ENCODE measurements at regions not wholly inside any gene's neighbourhood (a gene's known extent, or its start where the extent isn't known, plus 50 kb on each side); places are given as distances from the start of the nearest gene placed in this dataset.

GRCh38 chr12:61531195-61531594 is 729.0 kb upstream of the USP15 start:
- no peaks in the 10 kb centered on the region for H3F3A ChIP-seq (ENCODE audit: insufficient read depth, low read depth)
- H3K9me3 ChIP-seq (ENCODE audit: insufficient read depth, low read depth): no peaks in the 10 kb centered on the region
- BruUV-seq (replicated peaks): no TSS peak
- H3K27ac ChIP-seq: no peak overlapping the region
- no peaks in the 10 kb centered on the region for H4K20me1 ChIP-seq (ENCODE audit: insufficient read depth)
- no peak for DNase-seq
- H3K4me1 ChIP-seq (replicated peaks; ENCODE audit: insufficient read depth): no peaks in the 10 kb centered on the region
- POLR2A ChIA-PET (ENCODE audit: unreplicated experiment): no interaction called here
- no peak overlapping the region for H3K4me3 ChIP-seq
- no peak for TF ChIP-seq CTCF (conservative IDR thresholded peaks at IDR 0.05)
- TF ChIP-seq EZH2 (IDR thresholded peaks at IDR 0.05; ENCODE audit: low read depth): no peak
- H3K9me2 ChIP-seq (ENCODE audit: insufficient read depth): no peaks in the 10 kb centered on the region
- H3K4me2 ChIP-seq: no peak overlapping the region
- no peaks in the 10 kb centered on the region for H3K36me3 ChIP-seq (ENCODE audit: low read depth)
- CTCF ChIA-PET: no interaction called here
- no peak overlapping the region for H2AFZ ChIP-seq
- intact Hi-C loops (cut with micrococcal nuclease; ENCODE audit: unreplicated experiment): no loop called here
- no peaks in the 10 kb centered on the region for H3K79me2 ChIP-seq (ENCODE audit: low read depth)
- no peaks in the 10 kb centered on the region for H3K27me3 ChIP-seq (ENCODE audit: insufficient read depth, low read depth)

- Histone ChIP-seq H3K4me1 (replicated peaks; ENCODE audit: insufficient read depth) (no peaks in the 10 kb centered on the region), H2AFZ (no peak overlapping the region), H3K4me2 (no peak overlapping the region), H3K79me2 (ENCODE audit: low read depth) (no peaks in the 10 kb centered on the region), H4K20me1 (ENCODE audit: insufficient read depth) (no peaks in the 10 kb centered on the region), H3K27ac (no peak overlapping the region), H3K9me3 (ENCODE audit: insufficient read depth, low read depth) (no peaks in the 10 kb centered on the region), H3K27me3 (ENCODE audit: insufficient read depth, low read depth) (no peaks in the 10 kb centered on the region), H3F3A (ENCODE audit: insufficient read depth, low read depth) (no peaks in the 10 kb centered on the region), H3K9me2 (ENCODE audit: insufficient read depth) (no peaks in the 10 kb centered on the region), H3K4me3 (no peak overlapping the region), H3K36me3 (ENCODE audit: low read depth) (no peaks in the 10 kb centered on the region)
- no TSS peak for BruUV-seq (replicated peaks)
- intact Hi-C loops (cut with micrococcal nuclease; ENCODE audit: unreplicated experiment): no loop called here
- TF ChIP-seq CTCF (conservative IDR thresholded peaks at IDR 0.05) (no peak), EZH2 (IDR thresholded peaks at IDR 0.05; ENCODE audit: low read depth) (no peak)
- ChIA-PET CTCF (no interaction called here), POLR2A (ENCODE audit: unreplicated experiment) (no interaction called here)
- no peak for DNase-seq
Measured at GRCh38 chr12:61536117-61536516, 724.1 kb upstream of the USP15 start.

- H2AFZ ChIP-seq: no peak overlapping the region
- ChIA-PET CTCF (no interaction called here), POLR2A (ENCODE audit: unreplicated experiment) (no interaction called here)
- DNase-seq: no peak
- no peaks in the 10 kb centered on the region for H4K20me1 ChIP-seq (ENCODE audit: insufficient read depth)
- no peaks in the 10 kb centered on the region for H3K27me3 ChIP-seq (ENCODE audit: insufficient read depth, low read depth)
- H3K4me3 ChIP-seq: no peak overlapping the region
- H3K36me3 ChIP-seq (ENCODE audit: low read depth): no peaks in the 10 kb centered on the region
- H3K9me3 ChIP-seq (ENCODE audit: insufficient read depth, low read depth): no peaks in the 10 kb centered on the region
- no TSS peak for BruUV-seq (replicated peaks)
- TF ChIP-seq EZH2 (IDR thresholded peaks at IDR 0.05; ENCODE audit: low read depth) (no peak), CTCF (conservative IDR thresholded peaks at IDR 0.05) (no peak)
- H3K79me2 ChIP-seq (ENCODE audit: low read depth): no peaks in the 10 kb centered on the region
- H3K27ac ChIP-seq: no peak overlapping the region
- intact Hi-C loops (cut with micrococcal nuclease; ENCODE audit: unreplicated experiment): no loop called here
- no peak overlapping the region for H3K4me2 ChIP-seq
- H3K4me1 ChIP-seq (replicated peaks; ENCODE audit: insufficient read depth): no peaks in the 10 kb centered on the region
- no peaks in the 10 kb centered on the region for H3K9me2 ChIP-seq (ENCODE audit: insufficient read depth)
- no peaks in the 10 kb centered on the region for H3F3A ChIP-seq (ENCODE audit: insufficient read depth, low read depth)
Measured at GRCh38 chr12:61536525-61536924, 723.7 kb upstream of the USP15 start.
